Calu3 (cell line): ENCODE measurements at regions not wholly inside any gene's neighbourhood (a gene's known extent, or its start where the extent isn't known, plus 50 kb on each side); places are given as distances from the start of the nearest gene placed in this dataset.
"Not testable (repeated sequence)": the region's sequence is repeated elsewhere in the genome, so short reads cannot be mapped to it uniquely, and the experiment has no call there.

Experiments used
- BruUV-seq: library from RNA; stranded (reverse); fragments of 400-500 nt; replicated peaks from 2 replicates; lab custom pipeline; 2021; lab: Mats Ljungman, UMichigan
- CTCF ChIA-PET: fragments of 300-600 bp; sonication (Branson Sonifier 250); formaldehyde crosslinking; loops from one replicate; lab custom pipeline; 2022; ENCODE audit warnings: antibody characterized with exemption; lab: Charles Lee
- DNase-seq: peaks from one replicate; pipeline ENCODE4 v3.0.0; 2022
- H3K27ac Mint-ChIP-seq: one replicate; pipeline ENCODE4 v1.8.0; 2022; ENCODE audit warnings: mixed read lengths; ENCODE audit not compliant: unreplicated experiment
- H3K27me3 Mint-ChIP-seq: one replicate; pipeline ENCODE4 v1.8.0; 2022; ENCODE audit warnings: mixed read lengths; ENCODE audit not compliant: unreplicated experiment
- H3K36me3 Mint-ChIP-seq: one replicate; pipeline ENCODE4 v1.8.0; 2022; ENCODE audit warnings: mild to moderate bottlenecking, moderate library complexity, mixed read lengths; ENCODE audit not compliant: insufficient read depth, unreplicated experiment
- H3K4me1 Mint-ChIP-seq: one replicate; pipeline ENCODE4 v1.8.0; 2022; ENCODE audit warnings: mild to moderate bottlenecking, low read depth, mixed read lengths; ENCODE audit not compliant: unreplicated experiment
- H3K4me3 Mint-ChIP-seq: one replicate; pipeline ENCODE4 v1.8.0; 2022; ENCODE audit warnings: mild to moderate bottlenecking, low read depth, moderate library complexity, mixed read lengths; ENCODE audit not compliant: unreplicated experiment
- H3K9me3 Mint-ChIP-seq: one replicate; pipeline ENCODE4 v1.8.0; 2022; ENCODE audit warnings: low read depth, mixed read lengths; ENCODE audit not compliant: unreplicated experiment
- intact Hi-C: fragments of 100-400 bp; cut with micrococcal nuclease; formaldehyde crosslinking; loops from one replicate; pipeline ENCODE4 v1.10.0; 2022; ENCODE audit not compliant: unreplicated experiment
- TF ChIP-seq, protein P1 (sequence below): fragments of 200-600 bp; IDR thresholded peaks from one replicate; pipeline ENCODE4 v1.8.0; 2022; ENCODE audit warnings: antibody characterized with exemption; ENCODE audit not compliant: unreplicated experiment

DNA sequence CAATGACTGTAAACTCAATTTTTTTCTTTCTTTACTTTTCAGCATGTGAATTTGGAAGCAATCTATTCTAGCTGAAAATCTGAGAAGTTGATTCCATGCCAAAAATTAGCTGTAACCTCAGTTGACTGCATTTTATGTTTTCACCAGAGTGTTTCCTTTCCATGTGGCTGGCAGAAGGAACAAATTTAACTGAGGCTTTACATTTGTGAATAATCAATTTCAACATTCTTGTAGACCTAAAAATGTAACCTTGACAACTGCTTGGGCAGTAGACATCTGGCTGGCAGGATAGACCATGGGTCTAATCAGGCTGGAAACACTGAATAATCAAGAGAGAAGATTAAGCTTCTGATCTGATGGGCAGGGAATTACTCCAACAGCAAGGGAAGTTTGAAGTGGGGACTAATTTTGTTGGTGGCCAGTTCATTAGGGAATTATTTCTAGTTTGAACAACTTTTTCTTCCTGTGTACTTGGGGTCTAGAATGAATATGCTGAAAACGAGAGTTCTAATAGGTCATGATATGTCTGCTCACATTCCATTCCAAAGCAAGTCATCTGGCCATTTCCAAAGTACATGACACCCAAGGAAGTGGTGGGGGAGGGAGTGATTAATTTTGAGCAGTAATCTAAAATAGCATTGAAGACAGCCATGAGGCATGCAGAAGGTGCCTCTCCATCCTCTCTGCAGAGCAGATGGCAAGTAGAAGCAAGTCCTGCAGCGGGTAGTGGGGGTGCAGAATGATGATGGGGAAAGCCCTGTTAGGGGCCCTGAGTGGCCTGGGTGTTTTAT lies 68.2 kb downstream of the ATP23 start:
- Mint-ChIP-seq H3K4me1 (no peaks in the 10 kb centered on the region), H3K36me3 (no peaks in the 10 kb centered on the region), H3K27ac (no peak overlapping the region), H3K9me3 (no peaks in the 10 kb centered on the region), H3K4me3 (no peak overlapping the region), H3K27me3 (no peaks in the 10 kb centered on the region)
- intact Hi-C loops: no loop called here
- no peak for DNase-seq
- CTCF ChIA-PET: no interaction called here
- TF ChIP-seq, protein P1, sequence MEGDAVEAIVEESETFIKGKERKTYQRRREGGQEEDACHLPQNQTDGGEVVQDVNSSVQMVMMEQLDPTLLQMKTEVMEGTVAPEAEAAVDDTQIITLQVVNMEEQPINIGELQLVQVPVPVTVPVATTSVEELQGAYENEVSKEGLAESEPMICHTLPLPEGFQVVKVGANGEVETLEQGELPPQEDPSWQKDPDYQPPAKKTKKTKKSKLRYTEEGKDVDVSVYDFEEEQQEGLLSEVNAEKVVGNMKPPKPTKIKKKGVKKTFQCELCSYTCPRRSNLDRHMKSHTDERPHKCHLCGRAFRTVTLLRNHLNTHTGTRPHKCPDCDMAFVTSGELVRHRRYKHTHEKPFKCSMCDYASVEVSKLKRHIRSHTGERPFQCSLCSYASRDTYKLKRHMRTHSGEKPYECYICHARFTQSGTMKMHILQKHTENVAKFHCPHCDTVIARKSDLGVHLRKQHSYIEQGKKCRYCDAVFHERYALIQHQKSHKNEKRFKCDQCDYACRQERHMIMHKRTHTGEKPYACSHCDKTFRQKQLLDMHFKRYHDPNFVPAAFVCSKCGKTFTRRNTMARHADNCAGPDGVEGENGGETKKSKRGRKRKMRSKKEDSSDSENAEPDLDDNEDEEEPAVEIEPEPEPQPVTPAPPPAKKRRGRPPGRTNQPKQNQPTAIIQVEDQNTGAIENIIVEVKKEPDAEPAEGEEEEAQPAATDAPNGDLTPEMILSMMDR: no peak
- BruUV-seq: no TSS peak

GRCh38 chr12:58011676-58012075 lies 70.3 kb downstream of the ATP23 start:
- no peaks in the 10 kb centered on the region for H3K4me1 Mint-ChIP-seq
- intact Hi-C loops: no loop called here
- H3K9me3 Mint-ChIP-seq: no peaks in the 10 kb centered on the region
- no peaks in the 10 kb centered on the region for H3K36me3 Mint-ChIP-seq
- no peaks in the 10 kb centered on the region for H3K27me3 Mint-ChIP-seq
- BruUV-seq: no TSS peak
- no peak for DNase-seq
- CTCF ChIA-PET: no interaction called here
- TF ChIP-seq, protein P1: no peak
- H3K4me3 Mint-ChIP-seq: no peak overlapping the region
- H3K27ac Mint-ChIP-seq: no peak overlapping the region

DNA sequence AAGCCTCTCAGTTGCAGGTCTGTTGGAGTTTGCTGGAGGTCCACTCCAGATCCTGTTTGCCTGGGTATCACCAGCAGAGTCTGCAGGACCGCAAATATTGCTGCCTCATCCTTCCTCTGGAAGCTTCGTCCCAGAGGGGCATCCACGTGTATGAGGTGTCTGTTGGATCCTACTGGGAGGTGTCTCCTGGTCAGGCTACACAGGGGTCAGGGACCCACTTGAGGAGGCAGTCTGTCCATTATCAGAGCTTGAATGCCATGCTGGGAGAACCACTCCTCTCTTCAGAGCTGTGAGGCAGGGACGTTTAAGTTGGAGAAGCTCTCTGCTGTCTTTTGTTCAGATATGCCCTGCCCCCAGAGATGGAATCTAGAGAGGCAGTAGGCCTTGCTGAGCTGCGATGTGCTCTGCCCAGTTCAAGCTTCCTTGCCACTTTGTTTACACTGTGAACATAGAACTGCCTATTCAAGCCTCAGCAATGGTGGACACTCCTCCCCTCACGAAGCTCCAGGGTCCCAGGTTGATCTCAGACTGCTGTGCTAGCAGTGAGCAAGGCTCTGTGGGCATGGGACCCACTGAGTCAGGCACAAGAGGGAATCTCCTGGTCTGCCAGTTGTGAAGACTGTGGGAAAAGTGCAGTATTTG lies 81.1 kb downstream of the ATP23 start:
- H3K4me3 Mint-ChIP-seq, CTCF ChIA-PET, H3K36me3 Mint-ChIP-seq, DNase-seq, H3K4me1 Mint-ChIP-seq, H3K9me3 Mint-ChIP-seq, intact Hi-C loops, H3K27ac Mint-ChIP-seq, H3K27me3 Mint-ChIP-seq, BruUV-seq: not testable (repeated sequence)

DNA sequence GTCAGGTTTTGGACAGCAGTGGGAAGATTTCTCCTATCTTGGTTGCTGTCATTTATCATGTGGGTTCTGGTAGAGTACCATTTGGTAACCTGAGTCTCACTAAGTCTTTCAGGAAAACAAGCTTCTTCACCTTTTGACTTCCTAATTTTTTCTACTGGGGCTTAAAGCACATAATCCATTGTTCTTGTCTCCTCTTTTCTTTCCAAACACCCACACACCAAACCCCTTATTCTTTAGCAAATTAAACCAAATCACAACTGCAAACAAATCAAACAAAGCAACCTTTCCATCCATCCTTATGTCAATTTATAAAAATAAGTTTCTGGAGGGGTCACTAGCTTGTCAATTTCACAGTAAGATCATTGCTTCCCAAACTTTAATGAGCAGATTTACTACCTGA lies 84.1 kb downstream of the ATP23 start:
- intact Hi-C loops: no loop called here
- CTCF ChIA-PET: no interaction called here
- Mint-ChIP-seq H3K4me3 (no peak overlapping the region), H3K27ac (no peak overlapping the region), H3K36me3 (no peaks in the 10 kb centered on the region), H3K27me3 (no peaks in the 10 kb centered on the region), H3K4me1 (peaks cover 16% of the 10 kb centered on the region), H3K9me3 (peaks cover 2% of the 10 kb centered on the region)
- TF ChIP-seq, protein P1: no peak
- no peak for DNase-seq
- BruUV-seq: no TSS peak

GRCh38 chr12:58026426-58026825 lies 85.1 kb downstream of the ATP23 start:
- intact Hi-C loops: no loop called here
- TF ChIP-seq, protein P1: no peak
- CTCF ChIA-PET: no interaction called here
- Mint-ChIP-seq H3K4me1 (peaks cover 16% of the 10 kb centered on the region), H3K36me3 (no peaks in the 10 kb centered on the region), H3K9me3 (peaks cover 2% of the 10 kb centered on the region), H3K27me3 (no peaks in the 10 kb centered on the region), H3K4me3 (no peak overlapping the region), H3K27ac (no peak overlapping the region)
- no TSS peak for BruUV-seq
- no peak for DNase-seq
